Adrenal gland (tissue), 5 donors: ENCODE measurements at regions not wholly inside any gene's neighbourhood (a gene's known extent, or its start where the extent isn't known, plus 50 kb on each side); places are given as distances from the start of the nearest gene placed in this dataset.

Experiments used
- CTCF ChIP-seq, 6 experiments: fragments of 450-650 bp in 4 of 6; fragments of 200-600 bp in 2 of 6; sonication (generic) in 1 of 6; IDR thresholded peaks; 1 replicate in 5 of 6; 2 replicates in 1 of 6; pipeline versions ENCODE4 v1.5.1 to v1.8.0; 2016 to 2021; ENCODE audit warnings: antibody characterized with exemption in 6 of 6, mild to moderate bottlenecking in 2 of 6, moderate library complexity in 1 of 6
- POLR2A ChIP-seq, 2 donors: fragments of 450-650 bp; IDR thresholded peaks; one replicate each; pipeline ENCODE4 v1.6.1; 2017; ENCODE audit warnings: antibody characterized with exemption in 2 of 2, mild to moderate bottlenecking in 2 of 2, moderate library complexity in 1 of 2
- donor health status: DM: no; HTN: no; CAD: no.

DNA sequence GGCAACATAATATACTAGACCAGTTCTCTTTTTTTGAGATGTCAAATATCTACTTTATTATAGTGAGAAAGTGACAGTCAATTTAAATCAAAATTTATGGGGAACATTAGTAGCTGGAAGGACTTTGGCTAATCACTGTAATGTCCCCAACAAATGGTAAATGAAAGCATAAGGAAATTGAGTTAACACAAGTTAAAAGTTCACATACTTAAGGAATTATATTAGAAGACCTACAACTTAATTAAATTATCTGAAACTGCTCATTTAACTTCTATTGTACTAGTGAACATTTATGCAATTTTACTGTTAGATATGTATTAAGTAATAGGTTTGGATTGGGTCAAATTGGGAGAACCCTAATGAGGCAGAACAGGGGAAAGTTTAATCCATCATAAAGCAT is 160.3 kb upstream of the TENM3 start:
- no peak for TF ChIP-seq CTCF (IDR thresholded peaks at IDR 0.05)
- no peak for TF ChIP-seq POLR2A (IDR thresholded peaks at IDR 0.05)
